ENCODE measurements at regions not wholly inside any gene's neighbourhood (a gene's known extent, or its start where the extent isn't known, plus 50 kb on each side); places are given as distances from the start of the nearest gene placed in this dataset.

DNA sequence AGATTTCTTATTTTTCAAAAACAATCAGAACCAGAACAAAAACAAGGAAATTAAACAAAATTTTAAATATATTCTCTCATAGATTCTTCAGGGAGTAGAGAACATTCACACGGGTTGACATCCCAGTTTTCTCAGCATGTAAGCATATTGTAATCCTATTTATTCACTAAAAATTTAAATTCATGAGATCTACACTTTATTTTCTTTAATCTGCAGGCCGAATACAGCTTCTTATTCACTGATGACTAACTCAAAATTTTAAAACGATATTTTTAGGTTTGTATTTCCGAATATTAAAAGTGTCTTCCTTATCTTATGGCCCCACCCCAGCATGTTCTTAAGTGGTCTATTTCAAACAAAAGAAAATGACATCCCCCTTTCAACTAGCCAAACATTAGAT is 262.4 kb downstream of the MEIS1 start:
- TF ChIP-seq, protein P1, sequence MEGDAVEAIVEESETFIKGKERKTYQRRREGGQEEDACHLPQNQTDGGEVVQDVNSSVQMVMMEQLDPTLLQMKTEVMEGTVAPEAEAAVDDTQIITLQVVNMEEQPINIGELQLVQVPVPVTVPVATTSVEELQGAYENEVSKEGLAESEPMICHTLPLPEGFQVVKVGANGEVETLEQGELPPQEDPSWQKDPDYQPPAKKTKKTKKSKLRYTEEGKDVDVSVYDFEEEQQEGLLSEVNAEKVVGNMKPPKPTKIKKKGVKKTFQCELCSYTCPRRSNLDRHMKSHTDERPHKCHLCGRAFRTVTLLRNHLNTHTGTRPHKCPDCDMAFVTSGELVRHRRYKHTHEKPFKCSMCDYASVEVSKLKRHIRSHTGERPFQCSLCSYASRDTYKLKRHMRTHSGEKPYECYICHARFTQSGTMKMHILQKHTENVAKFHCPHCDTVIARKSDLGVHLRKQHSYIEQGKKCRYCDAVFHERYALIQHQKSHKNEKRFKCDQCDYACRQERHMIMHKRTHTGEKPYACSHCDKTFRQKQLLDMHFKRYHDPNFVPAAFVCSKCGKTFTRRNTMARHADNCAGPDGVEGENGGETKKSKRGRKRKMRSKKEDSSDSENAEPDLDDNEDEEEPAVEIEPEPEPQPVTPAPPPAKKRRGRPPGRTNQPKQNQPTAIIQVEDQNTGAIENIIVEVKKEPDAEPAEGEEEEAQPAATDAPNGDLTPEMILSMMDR (IDR thresholded peaks at IDR 0.05 in 4 of 5, conservative IDR thresholded peaks at IDR 0.05 in 1 of 5), result no peak
- TF ChIP-seq POLR2A (IDR thresholded peaks at IDR 0.05), result no peak
